SK-N-SH (cell line): ENCODE measurements at regions not wholly inside any gene's neighbourhood (a gene's known extent, or its start where the extent isn't known, plus 50 kb on each side); places are given as distances from the start of the nearest gene placed in this dataset.

Experiments used
- CTCF ChIA-PET: fragments of 300-600, 350-600 bp; formaldehyde crosslinking; extraction: SDS; loops from one replicate; lab custom pipeline; 2021; lab: Yijun Ruan, JAX
- POLR2A ChIA-PET: fragments of 350-600 bp; sonication (Branson Sonifier 250); formaldehyde crosslinking; extraction: SDS; loops from one replicate; lab custom pipeline; 2020; ENCODE audit warnings: antibody characterized with exemption, inconsistent platforms; lab: Yijun Ruan, JAX
- DNase-seq: peaks from one replicate; pipeline ENCODE4 v3.0.0; 2012
- H2AFZ ChIP-seq: fragments of 200-600 bp; sonication (generic); 2 replicates; pipeline ENCODE4 v1.8.1; 2016; ENCODE audit warnings: antibody characterized with exemption, mild to moderate bottlenecking, low read depth
- H3F3A ChIP-seq: fragments of 200-600 bp; sonication (generic); replicated peaks from 2 replicates; pipeline ENCODE3; 2016; ENCODE audit warnings: antibody characterized with exemption, mild to moderate bottlenecking; ENCODE audit not compliant: insufficient read depth
- H3K27ac ChIP-seq, 2 experiments: fragments of 200-500 bp in 1 of 2; fragments of 200-600 bp in 1 of 2; sonication (Bioruptor generic) in 1 of 2; sonication (generic), shearing (Covaris generic) in 1 of 2; 2 replicates each; pipeline versions ENCODE4 v1.5.1 to v1.6.1; 2014 to 2016; ENCODE audit warnings: low read depth in 2 of 2, inconsistent platforms in 1 of 2, low read length in 1 of 2, mild to moderate bottlenecking in 1 of 2, mixed read lengths in 1 of 2
- H3K27me3 ChIP-seq: fragments of 200-600 bp; sonication (generic), shearing (Covaris generic); 2 replicates; pipeline ENCODE4 v1.6.1; 2016; ENCODE audit warnings: mixed run types; ENCODE audit not compliant: insufficient read depth
- H3K36me3 ChIP-seq, 2 experiments: fragments of 200-500 bp in 1 of 2; fragments of 200-600 bp in 1 of 2; sonication (Bioruptor generic) in 1 of 2; sonication (generic) in 1 of 2; replicated peaks in 1 of 2; 2 replicates each; pipeline versions ENCODE3 to v1.5.1; 2014 to 2016; ENCODE audit warnings: low read length in 1 of 2, mild to moderate bottlenecking in 1 of 2; ENCODE audit not compliant: insufficient read depth in 2 of 2, control insufficient read depth in 1 of 2
- H3K4me1 ChIP-seq, 2 experiments: fragments of 200-500 bp in 1 of 2; fragments of 200-600 bp in 1 of 2; sonication (Bioruptor generic) in 1 of 2; sonication (generic), shearing (Covaris generic) in 1 of 2; 2 replicates each; pipeline versions ENCODE4 v1.5.1 to v1.6.1; 2014 to 2016; ENCODE audit warnings: low read depth in 1 of 2, low read length in 1 of 2, mixed run types in 1 of 2; ENCODE audit not compliant: insufficient read depth in 2 of 2, control insufficient read depth in 1 of 2
- H3K4me2 ChIP-seq: fragments of 200-600 bp; sonication (generic), shearing (Covaris generic); 2 replicates; pipeline ENCODE4 v1.6.1; 2017; ENCODE audit warnings: mixed run types
- H3K4me3 ChIP-seq, 2 experiments: fragments of 200-500 bp in 1 of 2; fragments of 200-600 bp in 1 of 2; sonication (Bioruptor generic) in 1 of 2; sonication (generic), shearing (Covaris generic) in 1 of 2; 2 replicates each; pipeline versions ENCODE4 v1.5.1 to v1.8.1; 2014 to 2016; ENCODE audit warnings: low read depth in 2 of 2, inconsistent platforms in 1 of 2, low read length in 1 of 2, mild to moderate bottlenecking in 1 of 2, mixed read lengths in 1 of 2, moderate library complexity in 1 of 2
- H3K79me2 ChIP-seq: fragments of 200-600 bp; sonication (generic); 2 replicates; pipeline ENCODE4 v1.8.1; 2017; ENCODE audit warnings: mild to moderate bottlenecking; ENCODE audit not compliant: insufficient read depth
- H3K9ac ChIP-seq: fragments of 200-600 bp; sonication (generic); 2 replicates; pipeline ENCODE4 v1.6.1; 2017; ENCODE audit warnings: mixed run types
- H3K9me2 ChIP-seq: fragments of 200-600 bp; sonication (generic); 2 replicates; pipeline ENCODE4 v1.6.1; 2017; ENCODE audit warnings: mixed run types
- H3K9me3 ChIP-seq: fragments of 200-600 bp; sonication (generic); 2 replicates; pipeline ENCODE4 v1.6.1; 2017; ENCODE audit warnings: mixed run types, mild to moderate bottlenecking, moderate library complexity
- H4K20me1 ChIP-seq: fragments of 200-600 bp; sonication (generic); 2 replicates; pipeline ENCODE4 v1.6.1; 2017; ENCODE audit warnings: mild to moderate bottlenecking, mixed run types; ENCODE audit not compliant: insufficient read depth
- CHD2 ChIP-seq: fragments of 150-350 bp; IDR thresholded peaks from 2 replicates; pipeline ENCODE4 v1.6.1; 2018; ENCODE audit warnings: low read length; ENCODE audit not compliant: partially characterized antibody
- EP300 ChIP-seq, 2 experiments: IDR thresholded peaks; 2 replicates each; pipeline versions ENCODE4 v1.4.0 to v1.6.1; 2012; ENCODE audit warnings: borderline replicate concordance in 1 of 2, low read depth in 1 of 2, low read length in 1 of 2
- FOSL2 ChIP-seq: IDR thresholded peaks from 2 replicates; pipeline ENCODE4 v1.4.0; 2012; ENCODE audit warnings: low read depth, mild to moderate bottlenecking, moderate library complexity, borderline replicate concordance
- FOXJ3 ChIP-seq: sonication (generic); formaldehyde crosslinking; IDR thresholded peaks from 2 replicates; pipeline ENCODE4 v1.5.1; 2020; ENCODE audit warnings: mild to moderate bottlenecking, missing genetic modification reagents
- FOXM1 ChIP-seq: IDR thresholded peaks from 2 replicates; pipeline ENCODE4 v1.4.0; 2012; ENCODE audit warnings: low read depth, mild to moderate bottlenecking
- GATA2 ChIP-seq: sonication (generic); formaldehyde crosslinking; IDR thresholded peaks from 2 replicates; pipeline ENCODE4 v1.5.0; 2020; ENCODE audit warnings: mild to moderate bottlenecking, missing genetic modification reagents
- JUND ChIP-seq: IDR thresholded peaks from 2 replicates; pipeline ENCODE4 v1.4.0; 2012
- MEF2A ChIP-seq: IDR thresholded peaks from 2 replicates; pipeline ENCODE4 v1.4.0; 2012; ENCODE audit warnings: low read depth, borderline replicate concordance
- NFIC ChIP-seq: IDR thresholded peaks from 2 replicates; pipeline ENCODE4 v1.4.0; 2012; ENCODE audit warnings: borderline replicate concordance
- NRF1 ChIP-seq: IDR thresholded peaks from 2 replicates; pipeline ENCODE4 v1.6.1; 2012; ENCODE audit warnings: low read depth, mild to moderate bottlenecking, low read length
- POLR2AphosphoS5 ChIP-seq: IDR thresholded peaks from 2 replicates; pipeline ENCODE4 v1.6.1; 2012; ENCODE audit warnings: low read depth, low read length
- RAD21 ChIP-seq: IDR thresholded peaks from 2 replicates; pipeline ENCODE4 v1.6.1; 2012; ENCODE audit warnings: mild to moderate bottlenecking, low read length
- RCOR1 ChIP-seq: fragments of 150-350 bp; IDR thresholded peaks from 2 replicates; pipeline ENCODE4 v1.6.1; 2017; ENCODE audit warnings: antibody characterized with exemption, low read length
- RFX5 ChIP-seq: IDR thresholded peaks from 2 replicates; pipeline ENCODE4 v1.6.1; 2012; ENCODE audit warnings: mild to moderate bottlenecking, improper control_type of control experiment, low read length
- RXRA ChIP-seq: IDR thresholded peaks from 2 replicates; pipeline ENCODE4 v1.4.0; 2012; ENCODE audit warnings: low read depth, mild to moderate bottlenecking, borderline replicate concordance
- TEAD4 ChIP-seq: IDR thresholded peaks from 2 replicates; pipeline ENCODE4 v1.4.0; 2012; ENCODE audit warnings: mild to moderate bottlenecking, borderline replicate concordance; ENCODE audit not compliant: insufficient read depth
- WGBS: methylation state at CpG from one replicate; pipeline ENCODE4 v1.1.6; 2017; ENCODE audit warnings: low lambda C conversion rate; 5-methylcytosine and 5-hydroxymethylcytosine counted together
- TF ChIP-seq, protein P1 (sequence below): IDR thresholded peaks from 2 replicates; pipeline ENCODE4 v1.4.0; 2012; ENCODE audit warnings: low read depth, borderline replicate concordance
- TF ChIP-seq, protein P2 (sequence below): IDR thresholded peaks from 2 replicates; pipeline ENCODE4; 2012
- TF ChIP-seq, protein P3 (sequence below): fragments of 150-350 bp; IDR thresholded peaks from 2 replicates; pipeline ENCODE4 v1.6.1; 2017; ENCODE audit warnings: antibody characterized with exemption, low read length, low read depth, borderline replicate concordance
- TF ChIP-seq, protein P4 (sequence below): IDR thresholded peaks from 2 replicates; pipeline ENCODE4 v1.4.0; 2012; ENCODE audit warnings: low read depth

DNA sequence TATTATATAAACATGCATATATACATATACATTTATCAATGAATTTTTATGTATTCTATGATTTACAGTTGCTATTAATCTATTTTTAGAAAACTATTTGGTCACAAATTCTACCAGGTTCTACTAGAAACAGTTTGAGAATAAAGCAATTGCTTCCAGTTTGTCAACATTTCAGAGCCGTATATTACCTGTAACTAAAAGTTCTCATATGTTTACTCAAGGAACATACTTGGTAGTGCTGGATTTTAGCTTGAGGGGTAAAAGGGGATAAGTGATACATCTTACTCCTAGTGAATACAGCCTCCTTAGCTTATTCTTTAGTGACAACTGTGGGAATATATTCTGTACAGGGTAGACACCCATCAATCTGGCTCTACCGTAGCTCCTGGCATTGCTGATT is 1590.5 kb upstream of the LRRTM3 start (continued):
- TF ChIP-seq, protein P1, sequence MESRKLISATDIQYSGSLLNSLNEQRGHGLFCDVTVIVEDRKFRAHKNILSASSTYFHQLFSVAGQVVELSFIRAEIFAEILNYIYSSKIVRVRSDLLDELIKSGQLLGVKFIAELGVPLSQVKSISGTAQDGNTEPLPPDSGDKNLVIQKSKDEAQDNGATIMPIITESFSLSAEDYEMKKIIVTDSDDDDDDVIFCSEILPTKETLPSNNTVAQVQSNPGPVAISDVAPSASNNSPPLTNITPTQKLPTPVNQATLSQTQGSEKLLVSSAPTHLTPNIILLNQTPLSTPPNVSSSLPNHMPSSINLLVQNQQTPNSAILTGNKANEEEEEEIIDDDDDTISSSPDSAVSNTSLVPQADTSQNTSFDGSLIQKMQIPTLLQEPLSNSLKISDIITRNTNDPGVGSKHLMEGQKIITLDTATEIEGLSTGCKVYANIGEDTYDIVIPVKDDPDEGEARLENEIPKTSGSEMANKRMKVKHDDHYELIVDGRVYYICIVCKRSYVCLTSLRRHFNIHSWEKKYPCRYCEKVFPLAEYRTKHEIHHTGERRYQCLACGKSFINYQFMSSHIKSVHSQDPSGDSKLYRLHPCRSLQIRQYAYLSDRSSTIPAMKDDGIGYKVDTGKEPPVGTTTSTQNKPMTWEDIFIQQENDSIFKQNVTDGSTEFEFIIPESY: no peak
- TF ChIP-seq EP300 (IDR thresholded peaks at IDR 0.05; ENCODE audit: borderline replicate concordance in 1 of 2, low read depth in 1 of 2, low read length in 1 of 2) (no peak), FOXM1 (no peak), TEAD4 (no peak), FOXJ3 (CRISPR knock-in tag) (no peak), NRF1 (no peak), RXRA (no peak)
- TF ChIP-seq, all 33 proteins: peak for 0

DNA sequence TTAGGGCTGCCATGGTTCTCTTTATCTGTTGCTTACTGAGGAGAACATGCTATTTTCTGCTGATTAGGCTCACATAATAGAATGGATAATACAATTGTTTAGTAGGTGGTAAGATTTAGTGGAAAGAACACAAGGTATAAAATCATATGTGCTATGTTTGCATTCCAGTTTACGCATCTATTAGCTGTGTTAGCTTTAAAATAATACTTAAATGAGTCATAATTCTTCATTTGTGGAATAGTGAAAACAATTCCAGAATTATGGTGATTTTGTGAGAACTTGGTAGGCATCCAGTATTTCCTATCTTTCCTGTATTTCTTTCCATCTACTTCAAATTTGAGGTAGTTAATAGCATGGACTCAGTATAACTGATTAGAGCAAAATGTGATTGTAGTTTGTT is 1585.5 kb upstream of the LRRTM3 start:
- POLR2A ChIA-PET: no interaction called here
- TF ChIP-seq, protein P2, sequence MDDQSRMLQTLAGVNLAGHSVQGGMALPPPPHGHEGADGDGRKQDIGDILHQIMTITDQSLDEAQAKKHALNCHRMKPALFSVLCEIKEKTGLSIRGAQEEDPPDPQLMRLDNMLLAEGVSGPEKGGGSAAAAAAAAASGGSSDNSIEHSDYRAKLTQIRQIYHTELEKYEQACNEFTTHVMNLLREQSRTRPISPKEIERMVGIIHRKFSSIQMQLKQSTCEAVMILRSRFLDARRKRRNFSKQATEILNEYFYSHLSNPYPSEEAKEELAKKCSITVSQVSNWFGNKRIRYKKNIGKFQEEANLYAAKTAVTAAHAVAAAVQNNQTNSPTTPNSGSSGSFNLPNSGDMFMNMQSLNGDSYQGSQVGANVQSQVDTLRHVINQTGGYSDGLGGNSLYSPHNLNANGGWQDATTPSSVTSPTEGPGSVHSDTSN: no peak
- no peak for TF ChIP-seq RFX5
- TF ChIP-seq MEF2A: no peak
- no peak for TF ChIP-seq FOXJ3 (CRISPR knock-in tag)
- TF ChIP-seq NRF1: no peak
- TF ChIP-seq CHD2: no peak
- no peak for TF ChIP-seq GATA2 (CRISPR knock-in tag)
- TF ChIP-seq, all 33 proteins: peak for 0
- no peak for DNase-seq
- Histone ChIP-seq H3K4me1 (peaks cover 0 to 9% of the 10 kb centered on the region in 2 experiments; a peak in 3 of 4 replicates), H2AFZ (no peak overlapping the region), H3F3A (no peaks in the 10 kb centered on the region), H3K27ac (peak overlapping the region in 1 of 2 experiments; percentile 90; a peak in 2 of 4 replicates), H3K36me3 (no peaks in the 10 kb centered on the region), H4K20me1 (no peaks in the 10 kb centered on the region), H3K4me3 (no peak overlapping the region), H3K9ac (no peak overlapping the region), H3K9me3 (no peaks in the 10 kb centered on the region), H3K9me2 (no peaks in the 10 kb centered on the region), H3K4me2 (no peak overlapping the region), H3K79me2 (no peaks in the 10 kb centered on the region), H3K27me3 (no peaks in the 10 kb centered on the region)
- WGBS: 81% methylated on average over 1 of the region's 1 CpG
- CTCF ChIA-PET: no interaction called here

DNA sequence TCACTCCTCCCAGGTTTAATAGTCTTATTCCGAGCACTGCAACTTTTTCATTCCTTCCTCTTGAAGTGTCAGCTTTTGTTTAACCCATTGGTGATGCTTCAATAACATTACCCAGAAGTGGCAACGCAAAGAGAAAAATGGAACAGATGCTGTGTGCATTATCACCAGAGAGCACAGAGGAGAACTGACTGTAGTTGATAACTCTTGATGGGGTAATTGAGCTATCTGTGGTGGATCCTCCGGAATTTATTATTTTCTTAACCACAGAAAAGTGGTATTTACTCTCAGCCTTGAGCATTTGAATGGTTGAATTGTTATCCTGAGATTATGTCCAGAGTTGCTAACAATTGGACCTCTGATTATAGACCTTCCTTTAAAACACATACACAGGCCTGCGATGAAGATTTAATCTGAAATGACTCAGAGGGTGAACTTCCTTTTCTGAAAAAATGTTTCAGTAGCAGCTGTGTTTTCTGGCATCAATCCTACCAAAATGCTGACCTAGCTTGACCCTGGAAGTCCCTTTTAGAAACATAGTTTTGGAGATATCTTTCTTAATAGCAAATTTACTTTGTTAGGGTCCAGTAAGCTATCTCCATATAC is 1584.4 kb upstream of the LRRTM3 start:
- peak overlapping the region; percentile 11; the same call in 1 of the 2 replicates for H3K4me2 ChIP-seq
- no peak overlapping the region for H3K9ac ChIP-seq
- peak overlapping the region in 1 of 2 experiments; percentile 90; a peak in 2 of 4 replicates for H3K27ac ChIP-seq
- H3K36me3 ChIP-seq: no peaks in the 10 kb centered on the region
- H3K9me3 ChIP-seq: no peaks in the 10 kb centered on the region
- WGBS: 11% methylated on average over 4 of the region's 4 CpGs
- H2AFZ ChIP-seq: no peak overlapping the region
- ChIA-PET CTCF (no interaction called here), POLR2A (no interaction called here)
- peaks cover 0 to 9% of the 10 kb centered on the region in 2 experiments; a peak in 3 of 4 replicates for H3K4me1 ChIP-seq
- H3K27me3 ChIP-seq: no peaks in the 10 kb centered on the region
- no peaks in the 10 kb centered on the region for H3K9me2 ChIP-seq
- H3F3A ChIP-seq: no peaks in the 10 kb centered on the region
- no peak for DNase-seq
- H3K4me3 ChIP-seq: no peak overlapping the region
- H3K79me2 ChIP-seq: no peaks in the 10 kb centered on the region
- no peaks in the 10 kb centered on the region for H4K20me1 ChIP-seq
- peak; percentile 56; the same call in 1 of the 2 replicates for TF ChIP-seq FOSL2
- TF ChIP-seq RCOR1: no peak
- peak; percentile 47; the same call in 1 of the 2 replicates for TF ChIP-seq JUND
- peak; percentile 7; the same call in 1 of the 2 replicates for TF ChIP-seq RAD21
- peak; percentile 50; the same call in 1 of the 2 replicates for TF ChIP-seq RXRA
- peak; percentile 48 for TF ChIP-seq GATA2 (CRISPR knock-in tag)
- TF ChIP-seq, protein P3, sequence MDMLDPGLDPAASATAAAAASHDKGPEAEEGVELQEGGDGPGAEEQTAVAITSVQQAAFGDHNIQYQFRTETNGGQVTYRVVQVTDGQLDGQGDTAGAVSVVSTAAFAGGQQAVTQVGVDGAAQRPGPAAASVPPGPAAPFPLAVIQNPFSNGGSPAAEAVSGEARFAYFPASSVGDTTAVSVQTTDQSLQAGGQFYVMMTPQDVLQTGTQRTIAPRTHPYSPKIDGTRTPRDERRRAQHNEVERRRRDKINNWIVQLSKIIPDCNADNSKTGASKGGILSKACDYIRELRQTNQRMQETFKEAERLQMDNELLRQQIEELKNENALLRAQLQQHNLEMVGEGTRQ: no peak
- TF ChIP-seq NFIC: peak; percentile 66
- TF ChIP-seq, protein P4, sequence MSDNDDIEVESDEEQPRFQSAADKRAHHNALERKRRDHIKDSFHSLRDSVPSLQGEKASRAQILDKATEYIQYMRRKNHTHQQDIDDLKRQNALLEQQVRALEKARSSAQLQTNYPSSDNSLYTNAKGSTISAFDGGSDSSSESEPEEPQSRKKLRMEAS: no peak
- TF ChIP-seq POLR2AphosphoS5: peak; percentile 21; the same call in 1 of the 2 replicates
- peak; percentile 51 to 55; a peak in 2 of 4 replicates for TF ChIP-seq EP300 (IDR thresholded peaks at IDR 0.05; ENCODE audit: borderline replicate concordance in 1 of 2, low read depth in 1 of 2, low read length in 1 of 2)
